ENCODE measurements at regions not wholly inside any gene's neighbourhood (a gene's known extent, or its start where the extent isn't known, plus 50 kb on each side); places are given as distances from the start of the nearest gene placed in this dataset.

GRCh38 chr3:152731511-152731910 lies 103.4 kb upstream of the P2RY1 start:
- no peaks in the 10 kb centered on the region for H3K36me3 ChIP-seq (ENCODE audit: control insufficient read depth in 2 of 2, extremely low read depth in 1 of 2, insufficient read depth in 2 of 2, low read length in 2 of 2)
- FAIRE-seq (no peak), DNase-seq (ENCODE audit: low read depth, low spot score) (no peak)
- H4K20me1 ChIP-seq (replicated peaks; ENCODE audit: control insufficient read depth, extremely low read depth, insufficient read depth, low read length), result no peaks in the 10 kb centered on the region
- no peak overlapping the region for H2AFZ ChIP-seq (ENCODE audit: low read depth, low read length)
- H3K4me3 ChIP-seq (replicated peaks in 1 of 3; ENCODE audit: insufficient read depth in 1 of 3, low read depth in 1 of 3, low read length in 3 of 3), result no peak overlapping the region
- no peaks in the 10 kb centered on the region for H3K27me3 ChIP-seq (ENCODE audit: control insufficient read depth in 2 of 2, insufficient read depth in 2 of 2, low read length in 2 of 2)
- no peak for TF ChIP-seq JUN (IDR thresholded peaks at IDR 0.05; ENCODE audit: borderline replicate concordance, insufficient read depth, insufficient read length, low read depth)
- TF ChIP-seq FOS (IDR thresholded peaks at IDR 0.05; ENCODE audit: borderline replicate concordance, insufficient read depth, low read length), result no peak
- no peak for TF ChIP-seq GATA2 (IDR thresholded peaks at IDR 0.05; ENCODE audit: insufficient read depth, insufficient read length, low read depth, low read length)
- TF ChIP-seq MYC (IDR thresholded peaks at IDR 0.05; ENCODE audit: low read depth, low read length), result no peak
- TF ChIP-seq EZH2 (IDR thresholded peaks at IDR 0.05; ENCODE audit: borderline replicate concordance, low read depth, low read length, severe bottlenecking), result no peak
- TF ChIP-seq MAX (IDR thresholded peaks at IDR 0.05; ENCODE audit: insufficient read depth, insufficient read length), result no peak
- TF ChIP-seq CTCF (IDR thresholded peaks at IDR 0.05; ENCODE audit: extremely low read depth in 1 of 2, insufficient read depth in 1 of 2, low read depth in 1 of 2, low read length in 2 of 2), result no peak
- TF ChIP-seq POLR2A (IDR thresholded peaks at IDR 0.05; ENCODE audit: low read depth, low read length), result no peak
- no peak for TF ChIP-seq POLR2AphosphoS5 (IDR thresholded peaks at IDR 0.05; ENCODE audit: insufficient read depth, low read depth, low read length)
- dilution Hi-C loops (cut with MboI; ENCODE audit: extremely low pct_ligation_motif_present, low sequenced_read_pairs) (no loop called here), intact Hi-C loops (cut with micrococcal nuclease) (no loop called here)
- no peak overlapping the region for H3K27ac ChIP-seq (ENCODE audit: insufficient read depth, low read depth, low read length)
- H3K4me1 ChIP-seq (ENCODE audit: control insufficient read depth, extremely low read depth, insufficient read depth, low read length), result no peaks in the 10 kb centered on the region
- ChIA-PET POLR2A (no interaction called here), CTCF (no interaction called here)
- BruUV-seq (replicated peaks), result no TSS peak
- no peaks in the 10 kb centered on the region for H3K9me3 ChIP-seq (replicated peaks; ENCODE audit: control insufficient read depth, insufficient read depth, low read length)
- H3K4me2 ChIP-seq (ENCODE audit: insufficient read depth, low read length), result no peak overlapping the region
- H3K9ac ChIP-seq (replicated peaks; ENCODE audit: extremely low read depth, insufficient read depth, low read length), result no peak overlapping the region
- H3K79me2 ChIP-seq (ENCODE audit: control insufficient read depth, insufficient read depth, low read length), result no peaks in the 10 kb centered on the region
- no peaks in the 10 kb centered on the region for H3K9me1 ChIP-seq (replicated peaks; ENCODE audit: control insufficient read depth, extremely low read depth, insufficient read depth, low read length)

All from endothelial cell of umbilical vein (primary cell).